Effector memory CD4-positive, alpha-beta T cell (primary cell): ENCODE measurements at regions not wholly inside any gene's neighbourhood (a gene's known extent, or its start where the extent isn't known, plus 50 kb on each side); places are given as distances from the start of the nearest gene placed in this dataset.
"Not testable (repeated sequence)": the region's sequence is repeated elsewhere in the genome, so short reads cannot be mapped to it uniquely, and the experiment has no call there.

Experiments used
- DNase-seq, 3 donors: peaks; one replicate each; pipeline ENCODE4 v3.0.0-alpha.2; 2020
- H3K27ac ChIP-seq: 2 replicates; pipeline ENCODE4 v1.7.0; 2013; ENCODE audit warnings: mild to moderate bottlenecking, low read length, moderate library complexity; ENCODE audit not compliant: insufficient read depth, poor library complexity, severe bottlenecking
- H3K27me3 ChIP-seq: replicated peaks from 2 replicates; pipeline ENCODE4 v1.7.0; 2013; ENCODE audit warnings: mild to moderate bottlenecking, low read length; ENCODE audit not compliant: insufficient read depth, control insufficient read depth, poor library complexity, severe bottlenecking
- H3K36me3 ChIP-seq: 2 replicates; pipeline ENCODE4 v1.7.0; 2013; ENCODE audit warnings: mild to moderate bottlenecking, low read length, moderate library complexity; ENCODE audit not compliant: control insufficient read depth, insufficient read depth
- H3K4me1 ChIP-seq: 2 replicates; pipeline ENCODE4 v1.7.0; 2013; ENCODE audit warnings: low read length, mild to moderate bottlenecking; ENCODE audit not compliant: control insufficient read depth, insufficient read depth, poor library complexity, severe bottlenecking
- H3K4me3 ChIP-seq: 2 replicates; pipeline ENCODE4 v1.7.0; 2013; ENCODE audit warnings: low read length, low read depth, mild to moderate bottlenecking; ENCODE audit not compliant: insufficient read depth, poor library complexity, severe bottlenecking
- H3K9me3 ChIP-seq: 2 replicates; pipeline ENCODE4 v1.7.0; 2013; ENCODE audit warnings: mild to moderate bottlenecking, low read length, moderate library complexity; ENCODE audit not compliant: control insufficient read depth

GRCh38 chr3:174548841-174549623 lies 310.1 kb upstream of the NAALADL2 start:
- Histone ChIP-seq H3K27ac (no peak overlapping the region), H3K4me1 (no peaks in the 10 kb centered on the region)

GRCh38 chr3:174581558-174581957 lies 277.6 kb upstream of the NAALADL2 start:
- Histone ChIP-seq H3K4me3 (no peak overlapping the region), H3K9me3 (no peaks in the 10 kb centered on the region), H3K27me3 (no peaks in the 10 kb centered on the region), H3K27ac (no peak overlapping the region), H3K36me3 (no peaks in the 10 kb centered on the region), H3K4me1 (no peaks in the 10 kb centered on the region)
- no peak for DNase-seq

More at GRCh38 chr3:174548841-174549623, 310.1 kb upstream of the NAALADL2 start:
- DNase-seq = no peak
- H3K9me3 ChIP-seq = no peaks in the 10 kb centered on the region
- no peaks in the 10 kb centered on the region for H3K27me3 ChIP-seq
- no peaks in the 10 kb centered on the region for H3K36me3 ChIP-seq
- H3K4me3 ChIP-seq = no peak overlapping the region

GRCh38 chr3:174583396-174583795 lies 275.7 kb upstream of the NAALADL2 start:
- no peak overlapping the region for H3K27ac ChIP-seq
- no peak for DNase-seq
- H3K9me3 ChIP-seq = no peaks in the 10 kb centered on the region

GRCh38 chr3:174587137-174587536 lies 272.0 kb upstream of the NAALADL2 start:
- H3K9me3 ChIP-seq, H3K4me1 ChIP-seq, DNase-seq, H3K27me3 ChIP-seq, H3K27ac ChIP-seq, H3K36me3 ChIP-seq, H3K4me3 ChIP-seq: not testable (repeated sequence)

More at GRCh38 chr3:174583396-174583795, 275.7 kb upstream of the NAALADL2 start:
- Histone ChIP-seq H3K27me3 (no peaks in the 10 kb centered on the region), H3K4me1 (no peaks in the 10 kb centered on the region), H3K36me3 (no peaks in the 10 kb centered on the region), H3K4me3 (no peak overlapping the region)

GRCh38 chr3:174596447-174596982 lies 262.6 kb upstream of the NAALADL2 start:
- Histone ChIP-seq H3K36me3 (no peaks in the 10 kb centered on the region), H3K27me3 (no peaks in the 10 kb centered on the region), H3K27ac (no peak overlapping the region), H3K4me1 (no peaks in the 10 kb centered on the region), H3K9me3 (no peaks in the 10 kb centered on the region), H3K4me3 (no peak overlapping the region)
- DNase-seq = no peak

GRCh38 chr3:174598885-174599439 lies 260.2 kb upstream of the NAALADL2 start:
- DNase-seq = no peak
- no peak overlapping the region for H3K4me3 ChIP-seq
- no peaks in the 10 kb centered on the region for H3K9me3 ChIP-seq
- H3K27ac ChIP-seq = no peak overlapping the region
- no peaks in the 10 kb centered on the region for H3K4me1 ChIP-seq
- H3K36me3 ChIP-seq = no peaks in the 10 kb centered on the region
- no peaks in the 10 kb centered on the region for H3K27me3 ChIP-seq

- H3K27me3 ChIP-seq = no peaks in the 10 kb centered on the region
- H3K4me3 ChIP-seq = no peak overlapping the region
- no peak overlapping the region for H3K27ac ChIP-seq
- H3K9me3 ChIP-seq = no peaks in the 10 kb centered on the region
- no peaks in the 10 kb centered on the region for H3K36me3 ChIP-seq
- DNase-seq = no peak
- no peaks in the 10 kb centered on the region for H3K4me1 ChIP-seq
Observed at GRCh38 chr3:174613173-174613572, 246.0 kb upstream of the NAALADL2 start.

GRCh38 chr3:174614036-174614435 lies 245.1 kb upstream of the NAALADL2 start:
- Histone ChIP-seq H3K27ac (no peak overlapping the region), H3K4me1 (no peaks in the 10 kb centered on the region), H3K36me3 (no peaks in the 10 kb centered on the region), H3K4me3 (no peak overlapping the region), H3K9me3 (no peaks in the 10 kb centered on the region), H3K27me3 (no peaks in the 10 kb centered on the region)
- DNase-seq = no peak

GRCh38 chr3:174618368-174619080 lies 240.6 kb upstream of the NAALADL2 start:
- no peaks in the 10 kb centered on the region for H3K4me1 ChIP-seq
- no peaks in the 10 kb centered on the region for H3K36me3 ChIP-seq
- no peaks in the 10 kb centered on the region for H3K9me3 ChIP-seq
- no peaks in the 10 kb centered on the region for H3K27me3 ChIP-seq
- H3K4me3 ChIP-seq = no peak overlapping the region
- no peak overlapping the region for H3K27ac ChIP-seq
- DNase-seq = no peak

- H3K27me3 ChIP-seq = no peaks in the 10 kb centered on the region
- no peak overlapping the region for H3K4me3 ChIP-seq
- no peaks in the 10 kb centered on the region for H3K9me3 ChIP-seq
- no peaks in the 10 kb centered on the region for H3K4me1 ChIP-seq
- no peaks in the 10 kb centered on the region for H3K36me3 ChIP-seq
- no peak for DNase-seq
- H3K27ac ChIP-seq = no peak overlapping the region
Observed at GRCh38 chr3:174619239-174619638, 239.9 kb upstream of the NAALADL2 start.
